IPS DF 6.9 (cell line): ENCODE measurements at regions not wholly inside any gene's neighbourhood (a gene's known extent, or its start where the extent isn't known, plus 50 kb on each side); places are given as distances from the start of the nearest gene placed in this dataset.

Experiments used
- DNase-seq: peaks from one replicate; pipeline ENCODE4 v3.0.0-alpha.2; 2013; ENCODE audit warnings: low read depth, low spot score
- H3K27ac ChIP-seq: one replicate; pipeline ENCODE4 v1.5.1; 2013; ENCODE audit warnings: low read length, control low read depth
- H3K27me3 ChIP-seq: 2 replicates; pipeline ENCODE4 v1.6.1; 2013; ENCODE audit warnings: mild to moderate bottlenecking, low read length; ENCODE audit not compliant: control insufficient read depth, insufficient read depth
- H3K36me3 ChIP-seq: 2 replicates; pipeline ENCODE4 v1.6.1; 2013; ENCODE audit warnings: low read length; ENCODE audit not compliant: control insufficient read depth, insufficient read depth
- H3K4me1 ChIP-seq: 2 replicates; pipeline ENCODE4 v1.6.1; 2013; ENCODE audit warnings: low read length; ENCODE audit not compliant: control insufficient read depth, insufficient read depth
- H3K4me3 ChIP-seq: 2 replicates; pipeline ENCODE4 v1.5.1; 2013; ENCODE audit warnings: mild to moderate bottlenecking, low read length
- H3K9me3 ChIP-seq: 2 replicates; pipeline ENCODE4 v1.6.1; 2013; ENCODE audit warnings: low read length, inconsistent platforms; ENCODE audit not compliant: control insufficient read depth, insufficient read depth
- WGBS: extraction: QIAGEN DNeasy Blood & Tissue Kit; methylation state at CpG from one replicate; pipeline ENCODE4 v1.1.7; 2013; ENCODE audit warnings: mixed read lengths, missing lambda C conversion rate; ENCODE audit not compliant: insufficient read length, insufficient coverage; 5-methylcytosine and 5-hydroxymethylcytosine counted together

DNA sequence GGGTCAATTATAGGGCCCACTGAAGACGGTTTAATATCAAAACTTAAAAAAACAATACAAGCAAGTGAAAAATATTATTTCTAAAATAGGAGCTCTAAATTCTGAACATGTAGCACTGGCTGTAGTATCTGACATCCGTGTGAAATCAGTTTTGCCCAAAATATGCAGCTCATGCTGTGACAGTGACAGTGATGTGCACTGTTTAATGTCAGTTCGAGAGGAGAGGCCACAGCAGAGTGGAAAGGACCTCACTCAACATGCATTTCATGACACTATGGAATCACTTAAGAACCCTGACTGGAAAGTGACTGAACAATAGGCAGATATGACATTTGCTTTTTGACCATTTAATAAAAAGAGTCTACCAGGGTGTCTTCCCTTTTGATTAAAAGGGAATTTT lies 397.0 kb downstream of the FRK start:
- no CpG with 5 or more reads among the region's 3 CpGs for WGBS
- Histone ChIP-seq H3K9me3 (no peaks in the 10 kb centered on the region), H3K4me3 (no peak overlapping the region), H3K4me1 (no peaks in the 10 kb centered on the region), H3K27ac (no peak overlapping the region), H3K27me3 (no peaks in the 10 kb centered on the region), H3K36me3 (no peaks in the 10 kb centered on the region)
- DNase-seq = no peak

- no CpG with 5 or more reads among the region's 2 CpGs for WGBS
- Histone ChIP-seq H3K27me3 (no peaks in the 10 kb centered on the region), H3K36me3 (no peaks in the 10 kb centered on the region), H3K27ac (no peak overlapping the region), H3K4me1 (no peaks in the 10 kb centered on the region), H3K4me3 (no peak overlapping the region), H3K9me3 (no peaks in the 10 kb centered on the region)
- DNase-seq = no peak
Observed at GRCh38 chr6:115643762-115644161, 416.9 kb downstream of the FRK start.

- no peak overlapping the region for H3K4me3 ChIP-seq
Observed at GRCh38 chr6:115634887-115635286, 425.8 kb downstream of the FRK start.

DNA sequence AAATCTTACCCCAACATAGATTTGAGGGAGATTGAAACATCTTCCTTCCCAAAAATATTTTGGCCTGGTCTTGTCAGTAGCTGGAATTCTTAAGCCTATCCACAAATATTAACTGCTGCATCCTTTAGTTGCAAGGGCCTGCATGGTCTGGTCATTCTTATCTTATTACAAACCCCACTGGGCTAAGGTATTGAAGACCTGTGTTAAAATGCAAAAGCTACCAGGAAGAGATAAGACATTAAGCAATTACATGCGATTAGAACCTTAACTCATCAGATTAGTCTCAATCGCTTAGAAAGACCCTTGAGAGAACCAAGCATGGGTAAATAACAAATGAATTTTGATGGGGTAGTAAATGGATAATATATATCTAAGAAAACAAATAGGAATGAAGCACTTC lies 426.6 kb downstream of the FRK start:
- H3K4me3 ChIP-seq = no peak overlapping the region
- no peaks in the 10 kb centered on the region for H3K4me1 ChIP-seq
- no peaks in the 10 kb centered on the region for H3K9me3 ChIP-seq
- no peak for DNase-seq
- H3K36me3 ChIP-seq = no peaks in the 10 kb centered on the region
- no peaks in the 10 kb centered on the region for H3K27me3 ChIP-seq
- H3K27ac ChIP-seq = no peak overlapping the region
- no CpG with 5 or more reads among the region's 2 CpGs for whole genome bisulfite sequencing

More at GRCh38 chr6:115634887-115635286, 425.8 kb downstream of the FRK start:
- no peak for DNase-seq
- Histone ChIP-seq H3K9me3 (no peaks in the 10 kb centered on the region), H3K27me3 (no peaks in the 10 kb centered on the region), H3K27ac (no peak overlapping the region), H3K36me3 (no peaks in the 10 kb centered on the region), H3K4me1 (no peaks in the 10 kb centered on the region)

- Histone ChIP-seq H3K27ac (no peak overlapping the region), H3K36me3 (no peaks in the 10 kb centered on the region), H3K4me1 (no peaks in the 10 kb centered on the region), H3K27me3 (no peaks in the 10 kb centered on the region), H3K9me3 (no peaks in the 10 kb centered on the region), H3K4me3 (no peak overlapping the region)
- DNase-seq = no peak
Observed at GRCh38 chr6:115631028-115631427, 429.7 kb downstream of the FRK start.

DNA sequence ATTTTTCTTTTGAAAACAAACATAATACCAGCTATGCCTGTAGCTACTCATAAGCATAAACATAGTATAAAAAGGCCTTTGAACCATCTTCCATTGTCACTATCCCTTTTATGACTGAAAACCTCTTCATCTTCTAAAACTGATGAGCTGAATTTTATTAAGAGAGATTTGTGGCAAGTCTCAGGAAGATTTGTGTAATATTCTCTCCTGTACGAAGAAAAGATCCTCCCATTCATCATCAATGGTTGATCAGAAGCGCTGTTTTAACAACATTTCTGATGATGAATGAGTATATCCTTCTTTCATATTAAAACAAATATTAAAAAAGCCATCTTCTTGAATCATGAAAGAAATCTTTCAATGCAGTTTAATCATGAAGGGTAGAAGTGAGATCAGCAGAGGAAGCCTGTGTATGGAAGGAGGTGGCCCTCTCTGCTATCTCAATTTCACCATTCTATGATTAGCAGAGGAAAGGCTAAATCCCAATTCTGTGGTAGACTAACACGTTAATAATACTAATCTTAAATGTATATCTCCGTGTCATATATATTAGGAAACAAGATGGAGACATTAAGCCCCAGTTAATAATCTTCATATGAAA lies 430.2 kb downstream of the FRK start:
- H3K27me3 ChIP-seq = no peaks in the 10 kb centered on the region
- H3K36me3 ChIP-seq = no peaks in the 10 kb centered on the region
- no peak for DNase-seq
- H3K4me3 ChIP-seq = no peak overlapping the region
- no peak overlapping the region for H3K27ac ChIP-seq
- H3K4me1 ChIP-seq = no peaks in the 10 kb centered on the region
- WGBS = no CpG with 5 or more reads among the region's 4 CpGs
- H3K9me3 ChIP-seq = no peaks in the 10 kb centered on the region

DNA sequence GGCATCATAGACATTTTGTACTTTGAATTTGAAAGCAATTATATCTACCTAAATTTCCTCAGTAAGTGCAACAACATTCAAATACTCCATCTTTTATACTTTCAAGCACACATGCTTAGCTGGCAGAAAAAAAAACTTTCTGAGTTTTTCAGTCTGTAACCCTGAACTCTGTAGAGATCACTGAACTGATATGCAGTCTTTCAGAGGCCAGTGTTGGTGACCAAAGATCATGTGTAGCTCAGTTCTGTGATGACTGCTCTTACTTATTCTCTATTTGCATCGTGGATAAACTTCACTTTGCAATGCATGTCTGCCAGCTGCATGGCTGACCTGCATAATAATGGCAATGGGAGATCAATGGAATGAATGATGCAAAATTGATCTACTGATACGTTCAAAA lies 431.3 kb downstream of the FRK start:
- Histone ChIP-seq H3K36me3 (no peaks in the 10 kb centered on the region), H3K4me3 (no peak overlapping the region), H3K4me1 (no peaks in the 10 kb centered on the region), H3K27ac (no peak overlapping the region), H3K9me3 (no peaks in the 10 kb centered on the region), H3K27me3 (no peaks in the 10 kb centered on the region)
- no CpG with 5 or more reads among the region's 2 CpGs for WGBS
- DNase-seq = no peak

GRCh38 chr6:115618256-115618655 lies 442.4 kb downstream of the FRK start:
- no peak overlapping the region for H3K4me3 ChIP-seq
- H3K4me1 ChIP-seq = no peaks in the 10 kb centered on the region
- no peaks in the 10 kb centered on the region for H3K36me3 ChIP-seq
- no CpG with 5 or more reads among the region's 2 CpGs for WGBS
- H3K27ac ChIP-seq = no peak overlapping the region
- no peaks in the 10 kb centered on the region for H3K27me3 ChIP-seq
- no peaks in the 10 kb centered on the region for H3K9me3 ChIP-seq
- no peak for DNase-seq

DNA sequence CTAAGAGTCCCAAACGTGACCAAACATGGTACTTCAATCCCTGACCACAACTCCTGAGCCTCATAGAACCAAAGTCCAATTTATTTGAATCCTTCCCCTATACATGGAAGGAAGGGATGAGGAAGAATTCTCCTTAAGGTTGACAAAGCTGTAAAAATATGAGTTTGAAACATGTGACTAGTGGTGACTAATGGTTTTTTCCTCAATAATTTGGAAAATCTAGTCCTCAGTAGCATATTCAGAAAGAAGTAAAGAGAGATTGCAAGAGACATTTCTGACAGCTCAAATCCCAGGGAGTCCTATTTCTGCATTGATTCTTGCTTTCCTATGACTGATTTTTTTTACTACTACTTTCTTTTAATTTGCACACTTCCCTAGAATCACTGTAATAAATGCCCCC lies 443.7 kb downstream of the FRK start:
- H3K4me3 ChIP-seq = no peak overlapping the region
- H3K27ac ChIP-seq = no peak overlapping the region
- no CpG with 5 or more reads among the region's 1 CpG for WGBS
- no peaks in the 10 kb centered on the region for H3K27me3 ChIP-seq
- no peaks in the 10 kb centered on the region for H3K4me1 ChIP-seq
- no peaks in the 10 kb centered on the region for H3K9me3 ChIP-seq
- DNase-seq = peak; percentile 2
- H3K36me3 ChIP-seq = no peaks in the 10 kb centered on the region

- no CpG with 5 or more reads among the region's 3 CpGs for WGBS
- Histone ChIP-seq H3K4me3 (no peak overlapping the region), H3K36me3 (no peaks in the 10 kb centered on the region), H3K27ac (no peak overlapping the region), H3K27me3 (no peaks in the 10 kb centered on the region), H3K9me3 (no peaks in the 10 kb centered on the region), H3K4me1 (no peaks in the 10 kb centered on the region)
- no peak for DNase-seq
Observed at GRCh38 chr6:115613488-115613887, 447.2 kb downstream of the FRK start.

GRCh38 chr6:115612796-115613479 lies 447.8 kb downstream of the FRK start:
- H3K4me3 ChIP-seq = no peak overlapping the region
- H3K4me1 ChIP-seq = no peaks in the 10 kb centered on the region
- no peak for DNase-seq
- no peak overlapping the region for H3K27ac ChIP-seq
- H3K36me3 ChIP-seq = no peaks in the 10 kb centered on the region
- H3K9me3 ChIP-seq = no peaks in the 10 kb centered on the region
- H3K27me3 ChIP-seq = no peaks in the 10 kb centered on the region
- WGBS = no CpG with 5 or more reads among the region's 7 CpGs
